ENCODE measurements at regions not wholly inside any gene's neighbourhood (a gene's known extent, or its start where the extent isn't known, plus 50 kb on each side); places are given as distances from the start of the nearest gene placed in this dataset.
"Not testable (repeated sequence)": the region's sequence is repeated elsewhere in the genome, so short reads cannot be mapped to it uniquely, and the experiment has no call there.

- Mint-ChIP-seq H3K4me3 (ENCODE audit: unreplicated experiment) (no peak overlapping the region), H3K4me1 (ENCODE audit: unreplicated experiment) (no peaks in the 10 kb centered on the region), H3K27me3 (ENCODE audit: unreplicated experiment) (no peaks in the 10 kb centered on the region), H3K27ac (ENCODE audit: unreplicated experiment) (no peak overlapping the region), H3K9me3 (ENCODE audit: unreplicated experiment) (peaks cover 16% of the 10 kb centered on the region), H3K36me3 (ENCODE audit: unreplicated experiment) (no peaks in the 10 kb centered on the region)
- no peak for DNase-seq (ENCODE audit: extremely low spot score, unreplicated experiment)
- no peak for TF ChIP-seq CTCF (IDR thresholded peaks at IDR 0.05)
Measured at GRCh38 chrX:112211459-112211858, 128.9 kb upstream of the TRPC5 start.

- H3K4me3 Mint-ChIP-seq (ENCODE audit: unreplicated experiment), result no peak overlapping the region
- H3K9me3 Mint-ChIP-seq (ENCODE audit: unreplicated experiment), result peaks cover 5% of the 10 kb centered on the region
- H3K27me3 Mint-ChIP-seq (ENCODE audit: unreplicated experiment), result no peaks in the 10 kb centered on the region
- DNase-seq (ENCODE audit: extremely low spot score, unreplicated experiment), result no peak
- H3K36me3 Mint-ChIP-seq (ENCODE audit: unreplicated experiment), result no peaks in the 10 kb centered on the region
- no peak overlapping the region for H3K27ac Mint-ChIP-seq (ENCODE audit: unreplicated experiment)
- no peak for TF ChIP-seq CTCF (IDR thresholded peaks at IDR 0.05)
- no peaks in the 10 kb centered on the region for H3K4me1 Mint-ChIP-seq (ENCODE audit: unreplicated experiment)
Measured at GRCh38 chrX:112197840-112198239, 115.3 kb upstream of the TRPC5 start.

- H3K9me3 Mint-ChIP-seq (ENCODE audit: unreplicated experiment), result peaks cover 9% of the 10 kb centered on the region
- H3K27ac Mint-ChIP-seq (ENCODE audit: unreplicated experiment), result no peak overlapping the region
- H3K4me3 Mint-ChIP-seq (ENCODE audit: unreplicated experiment), result no peak overlapping the region
- no peak for DNase-seq (ENCODE audit: extremely low spot score, unreplicated experiment)
- no peaks in the 10 kb centered on the region for H3K4me1 Mint-ChIP-seq (ENCODE audit: unreplicated experiment)
- no peaks in the 10 kb centered on the region for H3K27me3 Mint-ChIP-seq (ENCODE audit: unreplicated experiment)
- H3K36me3 Mint-ChIP-seq (ENCODE audit: unreplicated experiment), result no peaks in the 10 kb centered on the region
- no peak for TF ChIP-seq CTCF (IDR thresholded peaks at IDR 0.05)
Measured at GRCh38 chrX:112190646-112191045, 108.1 kb upstream of the TRPC5 start.

- not testable (repeated sequence) for H3K4me1 Mint-ChIP-seq (ENCODE audit: unreplicated experiment); DNase-seq (ENCODE audit: extremely low spot score, unreplicated experiment); H3K27me3 Mint-ChIP-seq (ENCODE audit: unreplicated experiment); H3K36me3 Mint-ChIP-seq (ENCODE audit: unreplicated experiment); H3K27ac Mint-ChIP-seq (ENCODE audit: unreplicated experiment); H3K4me3 Mint-ChIP-seq (ENCODE audit: unreplicated experiment)
- H3K9me3 Mint-ChIP-seq (ENCODE audit: unreplicated experiment), result peaks cover 33% of the 10 kb centered on the region
Measured at GRCh38 chrX:112181361-112181760, 98.8 kb upstream of the TRPC5 start.

GRCh38 chrX:112164420-112164819 is 81.8 kb upstream of the TRPC5 start:
- no peak overlapping the region for H3K27ac Mint-ChIP-seq (ENCODE audit: unreplicated experiment)
- peaks cover 6% of the 10 kb centered on the region for H3K9me3 Mint-ChIP-seq (ENCODE audit: unreplicated experiment)
- no peak for DNase-seq (ENCODE audit: extremely low spot score, unreplicated experiment)
- no peaks in the 10 kb centered on the region for H3K27me3 Mint-ChIP-seq (ENCODE audit: unreplicated experiment)
- no peak for TF ChIP-seq CTCF (IDR thresholded peaks at IDR 0.05)
- H3K4me3 Mint-ChIP-seq (ENCODE audit: unreplicated experiment), result no peak overlapping the region
- H3K36me3 Mint-ChIP-seq (ENCODE audit: unreplicated experiment), result no peaks in the 10 kb centered on the region
- H3K4me1 Mint-ChIP-seq (ENCODE audit: unreplicated experiment), result no peaks in the 10 kb centered on the region

GRCh38 chrX:112163906-112164305 is 81.3 kb upstream of the TRPC5 start:
- H3K27ac Mint-ChIP-seq (ENCODE audit: unreplicated experiment), result no peak overlapping the region
- H3K27me3 Mint-ChIP-seq (ENCODE audit: unreplicated experiment), result no peaks in the 10 kb centered on the region
- no peaks in the 10 kb centered on the region for H3K36me3 Mint-ChIP-seq (ENCODE audit: unreplicated experiment)
- peaks cover 5% of the 10 kb centered on the region for H3K9me3 Mint-ChIP-seq (ENCODE audit: unreplicated experiment)
- no peak for TF ChIP-seq CTCF (IDR thresholded peaks at IDR 0.05)
- H3K4me3 Mint-ChIP-seq (ENCODE audit: unreplicated experiment), result no peak overlapping the region
- H3K4me1 Mint-ChIP-seq (ENCODE audit: unreplicated experiment), result no peaks in the 10 kb centered on the region
- DNase-seq (ENCODE audit: extremely low spot score, unreplicated experiment), result no peak
